ENCODE measurements at regions not wholly inside any gene's neighbourhood (a gene's known extent, or its start where the extent isn't known, plus 50 kb on each side); places are given as distances from the start of the nearest gene placed in this dataset.

GRCh38 chr15:88401251-88401995 lies 65.8 kb downstream of the MRPL46 start:
- TF ChIP-seq, protein P1, sequence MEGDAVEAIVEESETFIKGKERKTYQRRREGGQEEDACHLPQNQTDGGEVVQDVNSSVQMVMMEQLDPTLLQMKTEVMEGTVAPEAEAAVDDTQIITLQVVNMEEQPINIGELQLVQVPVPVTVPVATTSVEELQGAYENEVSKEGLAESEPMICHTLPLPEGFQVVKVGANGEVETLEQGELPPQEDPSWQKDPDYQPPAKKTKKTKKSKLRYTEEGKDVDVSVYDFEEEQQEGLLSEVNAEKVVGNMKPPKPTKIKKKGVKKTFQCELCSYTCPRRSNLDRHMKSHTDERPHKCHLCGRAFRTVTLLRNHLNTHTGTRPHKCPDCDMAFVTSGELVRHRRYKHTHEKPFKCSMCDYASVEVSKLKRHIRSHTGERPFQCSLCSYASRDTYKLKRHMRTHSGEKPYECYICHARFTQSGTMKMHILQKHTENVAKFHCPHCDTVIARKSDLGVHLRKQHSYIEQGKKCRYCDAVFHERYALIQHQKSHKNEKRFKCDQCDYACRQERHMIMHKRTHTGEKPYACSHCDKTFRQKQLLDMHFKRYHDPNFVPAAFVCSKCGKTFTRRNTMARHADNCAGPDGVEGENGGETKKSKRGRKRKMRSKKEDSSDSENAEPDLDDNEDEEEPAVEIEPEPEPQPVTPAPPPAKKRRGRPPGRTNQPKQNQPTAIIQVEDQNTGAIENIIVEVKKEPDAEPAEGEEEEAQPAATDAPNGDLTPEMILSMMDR (IDR thresholded peaks at IDR 0.05): no peak
- no peak for TF ChIP-seq POLR2A (IDR thresholded peaks at IDR 0.05)
